Stimulated activated memory B cell treated with anti-CD40 and anti-IgM and Interleukin-4, amounts not matched to agents 10 μg/mL and 1 μg/mL and 100 μg/mL, for 72 hours (primary cell): ENCODE measurements at regions not wholly inside any gene's neighbourhood (a gene's known extent, or its start where the extent isn't known, plus 50 kb on each side); places are given as distances from the start of the nearest gene placed in this dataset.
"Not testable (repeated sequence)": the region's sequence is repeated elsewhere in the genome, so short reads cannot be mapped to it uniquely, and the experiment has no call there.

Source experiments
- ATAC-seq: fragments of 150-1000 bp; cut with Tn5 transposase; 2 replicates; pipeline ENCODE4 v1.10.0; 2021
- H3K27ac Mint-ChIP-seq: one replicate; pipeline ENCODE4 v1.8.0; 2022; ENCODE audit warnings: mild to moderate bottlenecking, mixed read lengths
- H3K27me3 Mint-ChIP-seq: one replicate; pipeline ENCODE4 v1.8.0; 2022; ENCODE audit warnings: mixed read lengths
- H3K36me3 Mint-ChIP-seq: one replicate; pipeline ENCODE4 v1.8.0; 2022; ENCODE audit warnings: mixed read lengths
- H3K4me1 Mint-ChIP-seq: one replicate; pipeline ENCODE4 v1.8.0; 2022; ENCODE audit warnings: mixed read lengths
- H3K4me3 Mint-ChIP-seq: one replicate; pipeline ENCODE4 v1.8.0; 2022; ENCODE audit warnings: mild to moderate bottlenecking, moderate library complexity, mixed read lengths
- H3K9me3 Mint-ChIP-seq: one replicate; pipeline ENCODE4 v1.8.0; 2022; ENCODE audit warnings: mixed read lengths

DNA sequence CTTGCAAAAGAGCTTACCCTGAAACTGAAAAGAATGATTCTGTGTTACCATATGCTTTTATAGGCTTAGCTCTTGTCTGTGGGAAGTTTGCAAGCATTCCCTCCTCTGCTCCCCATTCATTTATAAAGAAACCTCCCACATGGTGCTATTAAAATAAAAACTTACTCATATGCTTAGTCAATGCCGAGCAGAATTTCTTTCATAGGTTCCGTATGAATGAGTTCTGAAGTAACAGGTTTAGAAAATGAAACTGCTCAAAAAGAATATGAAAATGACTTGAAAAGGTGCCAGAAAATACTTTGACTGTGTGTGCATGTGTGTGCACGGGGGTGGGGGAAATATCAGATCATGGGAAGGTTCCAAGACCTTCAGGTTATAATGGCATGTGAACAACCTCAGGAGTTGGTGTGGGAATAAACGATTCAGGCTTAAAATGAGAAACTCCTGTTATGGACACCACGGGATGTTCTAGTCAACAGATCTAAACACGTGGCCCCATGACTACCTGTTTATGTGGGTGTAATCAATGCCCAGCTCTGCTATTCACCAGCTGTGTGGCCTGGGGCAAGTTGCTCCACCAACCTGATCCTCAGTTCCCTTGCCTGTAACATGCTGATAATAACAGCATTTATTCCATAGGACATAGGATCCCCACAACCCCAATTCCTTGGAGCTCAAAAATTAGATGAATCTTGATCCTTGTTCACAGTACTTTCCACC is 293.7 kb upstream of the PLGLB1 start:
- H3K27ac Mint-ChIP-seq, H3K4me3 Mint-ChIP-seq, H3K9me3 Mint-ChIP-seq, H3K36me3 Mint-ChIP-seq, H3K27me3 Mint-ChIP-seq: not testable (repeated sequence)
- peak; percentile 89 for ATAC-seq
- H3K4me1 Mint-ChIP-seq, result peaks cover 13% of the 10 kb centered on the region

DNA sequence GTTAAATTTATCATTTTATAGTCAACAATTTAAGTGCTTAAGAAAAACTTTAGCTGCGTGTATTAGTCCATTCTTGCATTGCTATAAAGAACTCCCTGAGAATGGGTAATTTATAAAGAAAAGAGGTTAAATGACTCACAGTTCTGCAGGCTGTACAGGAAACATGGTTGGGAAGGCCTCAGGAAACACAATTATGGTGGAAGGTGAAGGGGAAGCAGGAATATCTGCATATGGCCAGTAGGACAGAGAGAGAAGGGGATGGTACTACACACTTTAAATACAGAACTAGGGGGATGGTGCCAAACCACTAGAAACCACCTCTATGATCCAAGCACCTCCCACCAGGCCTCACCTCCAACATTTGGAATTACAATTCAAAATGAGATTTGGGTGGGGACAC is 295.5 kb upstream of the PLGLB1 start:
- ATAC-seq, H3K4me3 Mint-ChIP-seq, H3K36me3 Mint-ChIP-seq, H3K27ac Mint-ChIP-seq, H3K4me1 Mint-ChIP-seq, H3K27me3 Mint-ChIP-seq, H3K9me3 Mint-ChIP-seq: not testable (repeated sequence)

DNA sequence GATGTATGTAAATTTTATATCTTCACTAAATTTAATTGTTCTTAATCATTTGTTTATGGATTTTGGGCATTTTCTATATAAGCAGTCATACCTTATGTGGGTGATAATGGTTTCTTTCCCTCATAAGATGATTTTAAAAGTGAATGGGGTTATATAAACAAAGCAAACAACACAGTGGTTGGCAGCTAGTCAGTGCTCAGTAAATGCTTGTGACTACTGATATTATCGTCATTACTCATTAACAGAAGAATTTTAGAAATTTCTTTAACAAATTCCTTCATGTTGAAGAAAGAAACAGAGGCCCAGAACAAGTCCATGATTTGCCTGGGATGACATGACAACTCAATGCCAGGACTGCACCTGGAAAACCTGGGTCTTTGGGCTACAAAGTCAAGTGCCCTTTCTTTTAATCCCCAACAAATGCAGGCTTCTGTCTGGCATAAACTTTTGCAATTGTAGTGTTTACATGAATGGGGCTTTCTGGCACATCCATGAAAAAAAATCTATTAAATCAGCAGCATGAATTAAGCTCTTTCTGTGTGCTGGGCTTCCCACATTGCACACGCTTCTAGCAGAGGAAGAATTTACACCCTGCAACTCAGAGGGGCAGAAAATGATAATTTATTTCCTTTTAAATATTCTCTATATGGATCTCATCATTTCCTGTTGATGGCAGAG is 297.3 kb upstream of the PLGLB1 start:
- not testable (repeated sequence) for H3K27ac Mint-ChIP-seq

DNA sequence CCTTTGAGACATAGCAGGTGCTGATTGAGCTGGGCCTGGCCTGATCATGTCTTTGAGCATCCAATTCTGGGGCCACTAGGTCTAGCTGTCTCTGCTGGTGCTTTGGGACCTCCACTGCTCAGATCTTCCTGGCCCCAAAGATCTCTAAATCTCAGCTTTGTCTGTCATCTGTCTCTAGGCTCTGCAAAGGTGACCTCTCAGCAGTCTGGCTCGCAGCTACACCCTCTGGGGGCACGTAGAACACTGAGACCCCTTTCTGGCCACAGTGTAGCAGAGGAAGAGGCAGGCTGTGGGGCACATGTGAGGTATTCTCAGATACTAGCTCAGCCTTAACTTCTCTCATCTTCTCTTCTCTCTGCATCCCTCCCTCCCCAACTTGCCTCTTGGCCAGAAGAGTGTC is 298.1 kb upstream of the PLGLB1 start:
- not testable (repeated sequence) for ATAC-seq, H3K4me3 Mint-ChIP-seq, H3K36me3 Mint-ChIP-seq, H3K9me3 Mint-ChIP-seq, H3K27ac Mint-ChIP-seq, H3K27me3 Mint-ChIP-seq
- H3K4me1 Mint-ChIP-seq, result peaks cover 14% of the 10 kb centered on the region

More for the DNA sequence above, 297.3 kb upstream of the PLGLB1 start:
- H3K27me3 Mint-ChIP-seq, H3K36me3 Mint-ChIP-seq, H3K9me3 Mint-ChIP-seq, ATAC-seq, H3K4me3 Mint-ChIP-seq: not testable (repeated sequence)
- peaks cover 11% of the 10 kb centered on the region for H3K4me1 Mint-ChIP-seq

DNA sequence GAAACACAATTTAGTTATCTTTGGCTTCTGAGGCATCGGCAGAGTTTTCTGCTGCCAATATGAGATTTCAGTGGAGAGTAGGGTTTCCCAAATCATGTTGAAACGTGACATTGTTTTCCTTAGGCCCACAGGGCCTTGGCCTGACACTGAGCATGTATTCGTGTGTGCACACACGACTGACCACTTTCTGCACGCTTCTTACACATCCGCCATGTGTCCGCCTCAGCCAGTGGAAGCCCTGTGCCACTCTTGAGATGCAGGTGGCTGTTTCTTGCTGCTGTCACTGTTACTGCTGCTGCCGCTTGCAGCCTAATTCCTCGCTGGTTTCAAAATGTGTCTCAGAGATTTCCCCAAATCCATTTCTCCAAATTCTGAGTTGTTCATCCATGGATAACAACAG is 299.6 kb upstream of the PLGLB1 start:
- H3K36me3 Mint-ChIP-seq, H3K27me3 Mint-ChIP-seq, H3K9me3 Mint-ChIP-seq, H3K4me3 Mint-ChIP-seq, ATAC-seq, H3K27ac Mint-ChIP-seq: not testable (repeated sequence)
- H3K4me1 Mint-ChIP-seq, result peaks cover 16% of the 10 kb centered on the region

DNA sequence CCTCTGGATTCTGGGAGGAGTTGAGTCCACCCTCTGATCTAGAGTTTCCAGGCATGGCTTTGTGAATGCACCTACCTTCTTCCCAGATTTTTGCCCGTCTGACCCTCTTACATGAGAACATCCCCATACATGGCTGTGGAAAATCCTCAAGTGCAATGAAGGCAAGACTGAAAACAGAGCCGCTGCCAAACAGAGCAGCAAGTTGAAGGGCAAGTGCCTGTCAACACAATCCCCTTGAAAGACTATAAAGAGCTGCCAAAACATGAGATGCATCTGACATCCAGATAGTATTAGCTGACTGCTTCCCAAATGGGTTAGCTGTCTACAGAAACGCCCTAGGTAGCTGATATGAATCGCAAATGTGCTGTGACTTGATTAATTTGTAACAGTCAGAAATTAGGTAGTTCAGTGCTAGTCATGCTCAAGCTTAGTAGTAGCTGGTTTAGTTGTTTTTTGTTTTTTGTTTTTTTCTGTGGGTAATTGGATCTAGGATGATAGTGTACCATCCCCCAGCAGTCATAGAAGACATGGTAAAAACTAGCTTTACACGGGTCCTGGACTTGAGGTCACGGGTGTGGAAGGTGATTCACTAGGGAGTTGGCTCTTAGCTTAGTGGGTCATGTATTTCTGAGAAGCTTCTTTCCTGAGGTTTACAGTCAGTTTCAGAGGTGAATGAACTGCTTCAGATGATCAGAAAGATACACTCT is 302.8 kb upstream of the PLGLB1 start:
- not testable (repeated sequence) for H3K27ac Mint-ChIP-seq, H3K9me3 Mint-ChIP-seq
- ATAC-seq, result peak; percentile 69

DNA sequence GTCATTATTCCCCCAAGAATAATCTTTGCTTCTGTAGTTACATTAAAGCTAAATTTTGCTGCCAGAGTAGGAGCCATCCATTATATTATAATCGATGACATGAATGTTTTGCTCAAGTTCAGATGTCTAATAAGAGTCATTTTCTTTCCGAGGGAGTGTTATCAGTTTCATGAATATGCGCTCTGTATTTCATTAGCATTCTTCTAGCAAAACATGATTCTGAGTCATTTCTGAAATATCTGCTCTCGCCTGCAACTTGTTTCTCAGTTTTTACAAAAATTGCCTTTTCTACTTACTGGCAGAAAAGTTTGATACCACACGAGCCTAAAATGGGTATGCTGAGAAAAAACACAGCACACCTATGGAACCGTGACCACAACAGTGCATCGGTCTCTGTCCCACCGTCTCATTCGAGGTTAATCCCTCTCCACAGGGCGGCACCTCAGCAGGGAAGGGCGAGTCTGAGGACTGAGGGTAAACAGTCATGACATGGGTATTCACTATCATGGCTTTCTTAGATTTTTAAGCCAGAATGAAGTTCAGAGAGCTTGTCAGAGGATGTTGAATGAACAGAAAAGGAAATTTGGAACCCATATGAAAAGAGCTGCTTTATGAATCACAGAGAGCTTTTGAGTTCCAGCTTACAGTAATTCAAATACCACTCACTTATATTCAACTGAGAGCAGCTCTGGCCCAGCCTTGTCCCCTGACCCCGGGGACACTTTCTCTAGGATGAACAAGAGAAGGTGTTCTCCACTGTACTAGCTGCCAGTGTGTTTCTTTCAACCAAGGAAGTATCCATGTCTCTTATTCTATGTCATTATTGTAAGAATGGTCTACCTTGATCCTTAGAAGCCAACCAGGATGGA is 303.6 kb upstream of the PLGLB1 start:
- not testable (repeated sequence) for H3K27ac Mint-ChIP-seq, H3K4me3 Mint-ChIP-seq

More for the DNA sequence above, 302.8 kb upstream of the PLGLB1 start:
- H3K4me1 Mint-ChIP-seq, result peaks cover 16% of the 10 kb centered on the region
- not testable (repeated sequence) for H3K4me3 Mint-ChIP-seq, H3K36me3 Mint-ChIP-seq, H3K27me3 Mint-ChIP-seq

DNA sequence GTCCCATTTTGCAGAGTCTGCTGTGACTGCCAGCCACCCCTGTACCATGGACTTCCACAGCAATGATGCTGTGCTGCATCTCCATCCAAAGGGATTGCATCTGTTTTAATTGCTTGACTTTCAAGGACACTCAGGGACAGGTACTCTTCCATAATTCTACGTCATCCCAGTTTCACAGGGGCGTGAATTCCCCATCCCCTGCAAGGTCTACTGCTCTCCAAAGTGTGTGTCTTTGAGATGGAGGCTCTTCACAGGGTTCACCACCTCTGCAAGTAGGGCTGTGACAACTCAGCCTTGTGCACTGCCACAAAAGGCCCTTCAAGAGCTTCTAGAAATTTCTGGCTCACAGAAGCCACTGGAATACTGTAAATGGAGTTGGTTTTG is 304.3 kb upstream of the PLGLB1 start:
- H3K9me3 Mint-ChIP-seq, ATAC-seq, H3K27me3 Mint-ChIP-seq, H3K4me3 Mint-ChIP-seq, H3K27ac Mint-ChIP-seq, H3K36me3 Mint-ChIP-seq: not testable (repeated sequence)
- peaks cover 16% of the 10 kb centered on the region for H3K4me1 Mint-ChIP-seq

More for the DNA sequence above, 303.6 kb upstream of the PLGLB1 start:
- ATAC-seq, result peak; percentile 37
- not testable (repeated sequence) for H3K9me3 Mint-ChIP-seq, H3K27me3 Mint-ChIP-seq, H3K36me3 Mint-ChIP-seq
- peaks cover 16% of the 10 kb centered on the region for H3K4me1 Mint-ChIP-seq

DNA sequence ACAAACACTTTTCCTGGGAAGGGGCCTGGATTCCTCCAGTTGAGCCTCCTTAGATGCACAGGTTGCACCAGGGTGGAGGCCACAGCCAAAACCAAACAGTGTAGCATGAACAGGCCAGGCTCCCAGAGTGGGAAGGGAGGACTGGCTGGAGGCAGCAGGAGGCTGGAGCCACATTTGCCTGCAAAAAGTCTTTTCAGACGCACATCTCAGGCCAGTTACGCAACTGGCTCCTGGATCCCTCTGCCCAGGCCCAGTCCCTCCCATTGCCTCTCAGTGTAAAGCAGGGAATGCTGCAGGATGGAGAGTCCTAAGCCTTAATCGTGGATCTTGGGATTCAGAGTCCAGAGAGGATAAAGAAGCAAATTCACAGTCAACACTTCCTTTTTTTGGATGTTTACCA is 305.1 kb upstream of the PLGLB1 start:
- not testable (repeated sequence) for H3K27me3 Mint-ChIP-seq, H3K9me3 Mint-ChIP-seq, H3K4me3 Mint-ChIP-seq, H3K36me3 Mint-ChIP-seq, ATAC-seq, H3K27ac Mint-ChIP-seq
- peaks cover 16% of the 10 kb centered on the region for H3K4me1 Mint-ChIP-seq

DNA sequence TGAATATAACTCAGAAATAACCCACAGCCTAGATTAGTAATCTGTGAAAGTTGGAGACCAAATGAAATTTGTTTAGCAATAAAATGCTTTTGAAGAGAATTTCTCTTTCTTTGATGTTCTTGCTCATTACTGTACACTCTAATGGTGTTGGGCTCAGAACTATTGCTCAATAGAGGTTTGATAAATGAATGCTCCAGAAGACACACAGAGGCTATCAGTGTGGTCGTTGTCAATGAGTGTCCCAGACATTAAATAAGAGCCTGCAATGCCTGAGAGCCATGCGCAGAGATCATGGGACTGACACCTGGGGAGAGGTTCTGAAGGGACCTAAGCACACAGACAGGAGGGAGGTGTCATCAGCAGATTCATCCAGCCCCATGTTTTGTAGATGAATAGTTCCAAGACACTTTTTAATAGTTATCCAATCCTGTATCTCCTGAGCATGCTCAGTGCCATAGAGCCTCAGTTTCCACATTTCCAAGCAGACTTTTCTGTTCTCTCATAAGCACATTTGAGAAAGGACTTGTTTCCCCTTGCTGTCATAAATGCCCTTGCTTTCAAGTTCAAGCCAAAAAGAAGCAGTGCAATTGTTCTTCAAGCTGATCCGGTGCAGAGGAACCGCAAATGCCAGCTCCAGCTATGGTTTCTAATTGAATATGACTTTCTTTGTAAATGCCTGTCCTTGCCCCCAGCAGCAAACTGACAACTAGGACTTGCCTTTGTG is 306.2 kb upstream of the PLGLB1 start:
- peak; percentile 59 for ATAC-seq
- not testable (repeated sequence) for H3K4me3 Mint-ChIP-seq, H3K27me3 Mint-ChIP-seq, H3K27ac Mint-ChIP-seq, H3K9me3 Mint-ChIP-seq, H3K36me3 Mint-ChIP-seq
- H3K4me1 Mint-ChIP-seq, result peaks cover 16% of the 10 kb centered on the region

DNA sequence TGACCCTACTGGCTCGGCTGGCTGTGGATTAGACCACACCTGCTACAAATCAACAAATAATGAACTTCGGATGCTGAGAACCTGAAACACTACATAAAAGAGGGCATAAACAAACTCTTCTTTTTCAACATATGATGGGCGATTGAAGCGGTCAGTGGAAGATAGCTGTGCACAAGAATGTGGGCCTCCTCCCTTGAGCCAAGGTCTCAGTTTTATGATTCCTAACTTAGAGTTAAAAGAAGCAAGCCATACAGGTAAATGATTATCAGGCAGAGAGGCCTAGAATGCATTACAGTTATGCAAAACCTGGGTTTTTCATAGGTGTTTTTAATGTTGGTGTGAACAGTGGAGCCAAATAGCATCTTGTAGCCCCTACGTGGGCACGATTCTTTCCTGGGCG is 307.9 kb upstream of the PLGLB1 start:
- not testable (repeated sequence) for H3K36me3 Mint-ChIP-seq, H3K4me3 Mint-ChIP-seq, H3K4me1 Mint-ChIP-seq, ATAC-seq, H3K27me3 Mint-ChIP-seq, H3K9me3 Mint-ChIP-seq, H3K27ac Mint-ChIP-seq

DNA sequence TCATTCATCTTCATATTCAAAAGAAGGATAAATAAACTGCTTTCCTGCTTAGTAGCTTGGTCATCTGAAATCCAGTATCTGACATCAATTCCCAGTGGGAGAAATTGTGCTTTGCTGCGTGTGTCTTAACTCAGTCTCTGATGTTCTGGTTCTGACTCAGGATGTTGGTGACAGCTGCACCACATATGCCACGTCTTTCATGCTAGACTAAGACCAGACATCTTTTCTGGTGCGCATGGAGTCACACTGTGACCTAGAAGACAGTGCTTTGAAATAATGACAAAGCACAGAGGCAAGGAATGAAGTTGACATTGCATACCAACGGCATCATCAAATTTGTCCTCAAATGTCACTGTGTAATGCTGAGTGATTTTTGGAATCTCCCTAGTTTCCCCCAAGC is 308.8 kb upstream of the PLGLB1 start:
- H3K4me1 Mint-ChIP-seq, H3K9me3 Mint-ChIP-seq, H3K27ac Mint-ChIP-seq, H3K4me3 Mint-ChIP-seq, H3K36me3 Mint-ChIP-seq, H3K27me3 Mint-ChIP-seq: not testable (repeated sequence)
- peak; percentile 86 for ATAC-seq

DNA sequence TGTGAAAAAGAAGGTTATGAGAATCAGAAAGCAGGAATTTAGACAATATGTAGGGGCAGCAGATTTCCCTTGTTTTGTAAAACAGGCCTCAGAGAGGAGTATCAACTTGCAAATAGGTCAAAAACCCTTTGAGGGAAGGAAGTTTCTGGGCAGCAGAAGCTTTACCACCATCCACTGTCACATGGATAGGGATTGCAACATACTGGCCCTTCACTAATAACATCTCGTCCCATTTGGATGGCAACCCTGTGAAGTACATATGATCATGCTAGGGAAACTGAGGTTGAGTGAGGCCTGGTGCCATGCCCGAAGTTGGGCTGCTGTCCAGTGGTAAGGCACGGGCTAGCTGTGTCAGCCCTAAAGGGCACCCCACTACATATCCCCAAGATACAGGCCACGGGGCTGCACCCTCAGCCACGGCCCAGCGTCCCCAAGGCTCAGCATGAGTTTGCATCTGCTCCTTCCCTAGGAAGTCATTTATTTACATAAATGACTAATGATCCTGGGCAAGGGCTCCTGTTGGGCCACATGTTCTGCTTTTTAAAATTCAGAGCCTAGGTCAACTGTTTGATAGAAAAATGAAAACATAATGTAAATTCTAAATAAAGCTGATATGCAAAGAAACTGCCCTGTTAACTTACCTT is 310.4 kb upstream of the PLGLB1 start:
- not testable (repeated sequence) for H3K4me1 Mint-ChIP-seq, H3K9me3 Mint-ChIP-seq, H3K36me3 Mint-ChIP-seq, H3K27ac Mint-ChIP-seq, H3K4me3 Mint-ChIP-seq, H3K27me3 Mint-ChIP-seq
- peak; percentile 40 for ATAC-seq

DNA sequence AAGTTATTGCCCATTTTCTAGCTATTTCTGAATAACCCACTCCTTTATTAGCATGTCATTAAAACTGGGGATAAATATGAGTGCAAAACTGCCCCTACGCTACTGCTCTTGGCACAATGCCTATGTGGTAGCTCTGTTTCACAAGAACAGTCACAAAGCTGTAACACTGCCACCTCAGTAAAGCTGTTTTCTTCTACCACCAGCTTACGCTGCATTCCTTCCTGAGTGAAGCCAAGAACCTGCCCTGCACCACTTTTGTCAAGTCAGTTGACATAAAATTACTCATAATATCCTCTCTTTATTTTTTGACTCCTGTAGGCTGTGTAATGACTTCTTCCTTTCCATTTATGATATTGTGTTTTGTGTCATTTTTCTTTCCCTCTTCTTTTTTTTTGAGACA is 313.2 kb upstream of the PLGLB1 start:
- not testable (repeated sequence) for ATAC-seq, H3K36me3 Mint-ChIP-seq, H3K27ac Mint-ChIP-seq, H3K27me3 Mint-ChIP-seq, H3K9me3 Mint-ChIP-seq, H3K4me1 Mint-ChIP-seq, H3K4me3 Mint-ChIP-seq
